Fibroblast of the aortic adventitia (primary cell): ENCODE measurements at regions not wholly inside any gene's neighbourhood (a gene's known extent, or its start where the extent isn't known, plus 50 kb on each side); places are given as distances from the start of the nearest gene placed in this dataset.
"Not testable (repeated sequence)": the region's sequence is repeated elsewhere in the genome, so short reads cannot be mapped to it uniquely, and the experiment has no call there.

Experiments
- DNase-seq: peaks from one replicate; pipeline ENCODE4 v3.0.0-alpha.2; 2010; ENCODE audit warnings: low read depth
- H3K4me3 ChIP-seq: 2 replicates; pipeline ENCODE4 v1.5.1; 2011; ENCODE audit warnings: low read depth, mild to moderate bottlenecking, control low read depth, low read length, moderate library complexity
- TF ChIP-seq, protein P1 (sequence below): IDR thresholded peaks from 2 replicates; pipeline ENCODE4 v1.5.1; 2011; ENCODE audit warnings: mild to moderate bottlenecking, low read length, control low read depth, inconsistent platforms; ENCODE audit not compliant: insufficient read depth

DNA sequence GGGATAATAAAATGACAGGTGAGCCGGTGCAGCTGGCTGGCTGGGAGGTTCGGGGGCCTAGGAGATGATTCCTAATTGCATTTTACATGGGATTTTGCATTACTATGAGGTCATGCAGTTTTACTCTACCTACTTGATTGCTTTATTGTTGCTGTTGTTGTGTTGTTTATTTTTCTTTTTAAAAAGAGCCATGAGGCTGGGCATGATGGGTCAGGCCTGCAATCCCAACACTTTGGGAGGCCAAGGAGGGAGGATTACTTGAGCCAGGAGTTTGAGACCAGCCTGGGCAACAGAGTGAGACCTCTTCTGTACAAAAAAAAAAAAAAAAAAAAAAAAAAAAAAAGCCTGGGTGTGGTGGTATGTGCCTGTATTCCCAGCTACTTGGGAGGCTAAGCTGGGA, 104.8 kb downstream of the GJA1 start:
- DNase-seq, result no peak
- no peak overlapping the region for H3K4me3 ChIP-seq
- TF ChIP-seq, protein P1, sequence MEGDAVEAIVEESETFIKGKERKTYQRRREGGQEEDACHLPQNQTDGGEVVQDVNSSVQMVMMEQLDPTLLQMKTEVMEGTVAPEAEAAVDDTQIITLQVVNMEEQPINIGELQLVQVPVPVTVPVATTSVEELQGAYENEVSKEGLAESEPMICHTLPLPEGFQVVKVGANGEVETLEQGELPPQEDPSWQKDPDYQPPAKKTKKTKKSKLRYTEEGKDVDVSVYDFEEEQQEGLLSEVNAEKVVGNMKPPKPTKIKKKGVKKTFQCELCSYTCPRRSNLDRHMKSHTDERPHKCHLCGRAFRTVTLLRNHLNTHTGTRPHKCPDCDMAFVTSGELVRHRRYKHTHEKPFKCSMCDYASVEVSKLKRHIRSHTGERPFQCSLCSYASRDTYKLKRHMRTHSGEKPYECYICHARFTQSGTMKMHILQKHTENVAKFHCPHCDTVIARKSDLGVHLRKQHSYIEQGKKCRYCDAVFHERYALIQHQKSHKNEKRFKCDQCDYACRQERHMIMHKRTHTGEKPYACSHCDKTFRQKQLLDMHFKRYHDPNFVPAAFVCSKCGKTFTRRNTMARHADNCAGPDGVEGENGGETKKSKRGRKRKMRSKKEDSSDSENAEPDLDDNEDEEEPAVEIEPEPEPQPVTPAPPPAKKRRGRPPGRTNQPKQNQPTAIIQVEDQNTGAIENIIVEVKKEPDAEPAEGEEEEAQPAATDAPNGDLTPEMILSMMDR, result no peak

DNA sequence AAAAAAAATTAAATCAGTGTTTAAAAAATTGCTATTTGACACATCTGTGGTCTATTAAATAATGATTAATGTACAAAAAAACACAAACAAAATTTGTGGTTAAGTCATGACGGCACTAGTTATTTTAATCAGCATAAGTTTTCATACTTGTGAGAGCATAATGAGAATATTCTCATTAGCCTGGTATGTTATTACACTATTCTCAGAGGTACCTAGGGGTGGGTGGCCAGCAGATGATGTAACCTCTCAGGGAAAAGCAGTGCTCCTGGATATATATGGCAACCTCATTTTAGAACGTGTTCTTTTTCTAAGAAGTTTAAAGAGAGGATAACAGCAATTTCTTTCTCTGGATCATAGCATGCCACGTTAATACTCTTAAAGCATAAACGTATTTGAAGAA, 109.2 kb downstream of the GJA1 start:
- DNase-seq, result peak; percentile 44
- TF ChIP-seq, protein P1, result no peak
- no peak overlapping the region for H3K4me3 ChIP-seq

DNA sequence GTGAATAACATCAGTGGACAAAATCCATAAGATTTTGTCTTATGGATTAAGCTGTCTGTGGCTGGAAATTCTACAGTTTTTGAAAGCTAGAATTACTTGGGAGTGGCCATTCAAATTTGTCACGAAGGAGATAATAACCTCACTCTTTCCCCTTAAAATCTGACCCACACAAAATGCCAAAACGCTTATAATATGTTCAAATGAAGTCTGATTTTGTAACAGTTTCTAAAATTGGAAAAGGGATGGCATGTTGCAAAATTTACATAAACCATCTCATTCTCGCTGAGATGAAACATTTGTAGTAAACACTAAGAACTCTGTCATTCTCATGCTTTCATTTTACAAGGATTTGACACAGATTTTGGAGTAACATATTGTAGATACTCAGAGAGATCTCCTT, 112.7 kb downstream of the GJA1 start:
- TF ChIP-seq, protein P1, result no peak
- H3K4me3 ChIP-seq, result no peak overlapping the region
- peak; percentile 32 for DNase-seq

DNA sequence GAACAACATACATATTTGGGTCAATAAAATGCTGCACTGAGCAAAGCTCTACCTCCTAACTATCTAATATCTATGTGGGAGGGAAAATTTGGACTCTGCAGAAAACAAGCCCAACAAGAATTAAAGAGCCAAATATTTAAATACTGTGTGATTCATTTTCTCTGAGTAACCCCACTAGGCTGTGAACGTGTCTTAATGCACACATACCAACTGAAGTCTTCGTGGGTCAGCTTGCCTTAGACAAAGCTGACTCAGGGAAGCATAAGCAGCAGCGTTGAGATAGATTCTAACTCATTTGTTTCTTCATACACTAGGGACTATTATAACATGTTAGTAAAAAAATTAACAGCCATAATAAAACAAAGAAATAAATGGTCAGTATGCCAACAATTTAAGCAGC, 114.3 kb downstream of the GJA1 start:
- peak; percentile 81 for DNase-seq
- H3K4me3 ChIP-seq, result no peak overlapping the region
- TF ChIP-seq, protein P1, result no peak

DNA sequence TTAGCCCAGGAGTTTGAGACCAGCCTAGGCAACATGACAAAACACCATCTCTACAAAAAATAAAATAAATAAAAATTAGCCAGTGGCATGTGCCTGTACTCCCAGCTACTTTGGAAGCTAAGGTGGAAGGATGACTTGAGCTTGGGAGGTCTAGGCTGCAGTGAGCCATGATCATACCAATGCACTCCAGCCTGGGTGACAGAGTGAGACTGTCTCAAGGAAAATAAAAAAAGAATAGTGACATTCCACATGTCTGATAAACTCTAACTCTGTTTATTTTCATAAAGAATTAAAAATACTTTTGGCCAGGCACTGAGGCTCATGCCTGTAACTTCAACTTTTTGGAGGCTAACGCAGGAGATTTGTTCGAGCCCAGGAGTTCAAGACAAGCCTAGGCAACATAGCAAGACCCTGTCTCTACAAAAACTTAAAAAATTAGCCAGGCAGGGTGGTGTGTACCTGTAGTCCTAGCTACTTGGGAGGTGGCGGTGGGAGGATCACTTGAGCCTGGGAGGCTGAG, 115.1 kb downstream of the GJA1 start:
- no peak for DNase-seq
- TF ChIP-seq, protein P1, result no peak
- no peak overlapping the region for H3K4me3 ChIP-seq

DNA sequence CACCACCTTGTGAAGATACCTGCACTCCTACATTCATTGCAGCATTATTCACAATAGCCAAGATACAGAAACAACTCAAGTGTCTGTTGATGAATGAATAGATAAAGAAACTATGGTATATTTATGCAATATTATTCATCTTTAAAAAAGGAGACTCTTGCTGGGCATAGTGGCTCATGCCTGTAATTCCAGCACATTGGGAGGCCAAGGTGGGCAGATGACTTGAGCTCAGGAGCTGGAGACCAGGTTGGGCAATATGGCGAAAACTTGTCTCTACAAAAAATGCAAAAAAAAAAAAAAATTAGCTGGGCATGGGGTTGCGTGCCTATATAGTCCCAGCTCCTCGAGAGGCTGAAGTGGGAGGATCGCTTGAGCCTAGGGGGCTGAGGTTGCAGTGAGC, 119.8 kb downstream of the GJA1 start:
- TF ChIP-seq, protein P1, result no peak
- H3K4me3 ChIP-seq, result no peak overlapping the region
- no peak for DNase-seq

DNA sequence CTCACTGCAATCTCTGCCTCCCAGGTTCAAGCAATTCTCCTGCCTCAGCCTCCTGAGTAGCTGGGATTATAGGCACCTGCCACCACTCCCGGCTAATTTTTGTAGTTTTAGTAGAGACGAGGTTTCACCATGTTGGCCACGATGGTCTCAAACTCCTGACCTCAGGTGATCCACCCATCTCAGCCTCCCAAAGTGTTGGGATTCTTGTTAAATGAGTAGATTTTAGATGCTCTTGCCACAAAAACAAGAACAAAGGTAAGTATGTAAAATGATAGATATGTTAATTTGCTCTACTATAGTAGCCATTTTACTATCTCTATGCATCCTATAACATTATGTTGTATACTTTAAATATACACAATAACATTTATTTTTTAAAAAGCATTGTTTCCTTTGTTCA, 120.7 kb downstream of the GJA1 start:
- not testable (repeated sequence) for DNase-seq, H3K4me3 ChIP-seq
